H1 (cell line): ENCODE measurements at regions not wholly inside any gene's neighbourhood (a gene's known extent, or its start where the extent isn't known, plus 50 kb on each side); places are given as distances from the start of the nearest gene placed in this dataset.

Experiments
- CTCF ChIA-PET: fragments of 300-600 bp; sonication (Branson Sonifier 250); formaldehyde crosslinking; loops from one replicate; lab custom pipeline; 2021; ENCODE audit not compliant: partially characterized antibody; lab: Charles Lee
- POLR2A ChIA-PET: fragments of 300-600 bp; sonication (Branson Sonifier 250); formaldehyde crosslinking; loops from one replicate; lab custom pipeline; 2021; ENCODE audit warnings: inconsistent platforms; ENCODE audit not compliant: partially characterized antibody; lab: Charles Lee
- DNase-seq, 2 experiments: peaks; one replicate each; pipeline versions ENCODE4 v3.0.0 to v3.0.0-alpha.2; 2010 to 2022; ENCODE audit warnings: low spot score in 2 of 2, low read depth in 1 of 2, mixed read lengths in 1 of 2
- FAIRE-seq: peaks from 2 replicates; lab custom pipeline; 2011; peaks lifted over from hg19 to GRCh38; lab: Jason Lieb, UNC
- H2AFZ ChIP-seq: 2 replicates; pipeline ENCODE4 v1.8.1; 2012; ENCODE audit warnings: low read length, inconsistent platforms
- H2AK5ac ChIP-seq: 2 replicates; pipeline ENCODE4 v1.6.1; 2013; ENCODE audit warnings: low read depth, low read length
- H2BK120ac ChIP-seq: replicated peaks from 2 replicates; pipeline ENCODE3; 2013; ENCODE audit warnings: low read depth, low read length, inconsistent platforms
- H2BK12ac ChIP-seq: 2 replicates; pipeline ENCODE4 v1.6.1; 2013; ENCODE audit warnings: low read depth, low read length
- H2BK15ac ChIP-seq: 2 replicates; pipeline ENCODE4 v1.6.1; 2013; ENCODE audit warnings: low read length
- H2BK20ac ChIP-seq: 2 replicates; pipeline ENCODE4 v1.6.1; 2013; ENCODE audit warnings: low read length
- H2BK5ac ChIP-seq: 2 replicates; pipeline ENCODE4 v1.6.1; 2013; ENCODE audit warnings: low read depth, low read length
- H3K14ac ChIP-seq: 2 replicates; pipeline ENCODE4 v1.6.1; 2013; ENCODE audit warnings: inconsistent platforms; ENCODE audit not compliant: insufficient read length
- H3K18ac ChIP-seq: 2 replicates; pipeline ENCODE4 v1.6.1; 2013; ENCODE audit warnings: low read length; ENCODE audit errors: extremely low read depth
- H3K23ac ChIP-seq: 2 replicates; pipeline ENCODE4 v1.6.1; 2013; ENCODE audit warnings: inconsistent platforms; ENCODE audit not compliant: insufficient read length
- H3K23me2 ChIP-seq: 2 replicates; pipeline ENCODE4 v1.6.1; 2013; ENCODE audit warnings: low read depth, low read length
- H3K27ac ChIP-seq: 2 replicates; pipeline ENCODE4 v1.6.1; 2011; ENCODE audit warnings: low read depth, low read length, inconsistent platforms
- H3K27me3 ChIP-seq, 4 experiments: replicated peaks in 1 of 4; 1 replicate in 1 of 4; 2 replicates in 3 of 4; pipeline versions ENCODE4 v1.6.1 to v1.8.1; 2011 to 2013; ENCODE audit warnings: low read length in 3 of 4, mild to moderate bottlenecking in 3 of 4, inconsistent platforms in 2 of 4, mixed read lengths in 2 of 4, moderate library complexity in 1 of 4; ENCODE audit not compliant: control insufficient read depth in 3 of 4, insufficient read depth in 3 of 4; ENCODE audit errors: extremely low read depth in 1 of 4
- H3K36me3 ChIP-seq, 4 experiments: 2 replicates each; pipeline versions ENCODE4 v1.6.1 to v1.8.1; 2011 to 2013; ENCODE audit warnings: mild to moderate bottlenecking in 4 of 4, low read length in 3 of 4, moderate library complexity in 2 of 4, control low read depth in 1 of 4, inconsistent platforms in 1 of 4; ENCODE audit not compliant: insufficient read depth in 4 of 4, control insufficient read depth in 2 of 4
- H3K4ac ChIP-seq: replicated peaks from 2 replicates; pipeline ENCODE3; 2013; ENCODE audit warnings: low read length, low read depth, mixed read lengths, inconsistent platforms; ENCODE audit not compliant: insufficient read length
- H3K4me1 ChIP-seq, 4 experiments: replicated peaks in 1 of 4; 1 replicate in 1 of 4; 2 replicates in 3 of 4; pipeline versions ENCODE4 v1.6.1 to v1.8.1; 2011 to 2013; ENCODE audit warnings: low read length in 3 of 4, inconsistent platforms in 2 of 4, mixed read lengths in 1 of 4; ENCODE audit not compliant: insufficient read depth in 4 of 4, control insufficient read depth in 3 of 4
- H3K4me2 ChIP-seq, 2 experiments: 2 replicates each; pipeline versions ENCODE4 v1.6.1 to v1.8.1; 2011 to 2013; ENCODE audit warnings: low read depth in 2 of 2, low read length in 2 of 2, control low read depth in 1 of 2, inconsistent platforms in 1 of 2, mild to moderate bottlenecking in 1 of 2; ENCODE audit not compliant: insufficient read depth in 1 of 2
- H3K4me3 ChIP-seq, 4 experiments: fragments of 200-600, 300-600 bp in 1 of 4; sonication (generic), shearing (Covaris generic), sonication (Bioruptor Twin) in 1 of 4; 2 replicates each; pipeline versions ENCODE4 v1.5.1 to v1.8.1; 2011 to 2016; ENCODE audit warnings: low read length in 4 of 4, low read depth in 3 of 4, control low read depth in 2 of 4, inconsistent platforms in 2 of 4, mild to moderate bottlenecking in 2 of 4, mixed read lengths in 1 of 4, moderate library complexity in 1 of 4; ENCODE audit not compliant: insufficient read depth in 2 of 4; ENCODE audit errors: extremely low read depth in 1 of 4
- H3K56ac ChIP-seq: replicated peaks from 2 replicates; pipeline ENCODE3; 2013; ENCODE audit warnings: low read depth, mild to moderate bottlenecking, mixed read lengths, low read length, inconsistent platforms; ENCODE audit not compliant: insufficient read length
- H3K79me1 ChIP-seq: 2 replicates; pipeline ENCODE4 v1.6.1; 2013; ENCODE audit warnings: low read depth, low read length, control low read depth
- H3K79me2 ChIP-seq, 2 experiments: 2 replicates each; pipeline versions ENCODE4 v1.6.1 to v1.8.1; 2012 to 2013; ENCODE audit warnings: low read length in 2 of 2, mild to moderate bottlenecking in 2 of 2, inconsistent platforms in 1 of 2; ENCODE audit not compliant: insufficient read depth in 2 of 2, control insufficient read depth in 1 of 2
- H3K9ac ChIP-seq, 4 experiments: replicated peaks in 1 of 4; 1 replicate in 1 of 4; 2 replicates in 3 of 4; pipeline versions ENCODE4 v1.6.1 to v1.8.1; 2011 to 2013; ENCODE audit warnings: low read depth in 3 of 4, low read length in 3 of 4, control low read depth in 2 of 4, mild to moderate bottlenecking in 2 of 4, moderate library complexity in 2 of 4, inconsistent platforms in 1 of 4; ENCODE audit errors: extremely low read depth in 1 of 4
- H3K9me3 ChIP-seq, 2 experiments: 2 replicates each; pipeline versions ENCODE4 v1.6.1 to v1.8.1; 2012 to 2013; ENCODE audit warnings: mild to moderate bottlenecking in 2 of 2, moderate library complexity in 2 of 2, control low read depth in 1 of 2, inconsistent platforms in 1 of 2, low read depth in 1 of 2, low read length in 1 of 2, mixed read lengths in 1 of 2; ENCODE audit not compliant: insufficient read depth in 2 of 2
- H4K20me1 ChIP-seq, 2 experiments: replicated peaks in 1 of 2; 2 replicates each; pipeline versions ENCODE3 to v1.8.1; 2011 to 2013; ENCODE audit warnings: inconsistent platforms in 2 of 2, low read length in 2 of 2, mild to moderate bottlenecking in 1 of 2; ENCODE audit not compliant: insufficient read depth in 2 of 2, control insufficient read depth in 1 of 2
- H4K5ac ChIP-seq: 2 replicates; pipeline ENCODE4 v1.6.1; 2013; ENCODE audit warnings: low read length, low read depth, mixed read lengths, inconsistent platforms; ENCODE audit not compliant: insufficient read length
- H4K8ac ChIP-seq: 2 replicates; pipeline ENCODE4 v1.8.0; 2013; ENCODE audit warnings: mild to moderate bottlenecking, moderate library complexity, low read length, inconsistent platforms; ENCODE audit not compliant: insufficient read depth; ENCODE audit errors: extremely low read depth
- H4K91ac ChIP-seq: replicated peaks from 2 replicates; pipeline ENCODE3; 2013; ENCODE audit warnings: low read length, mixed read lengths, inconsistent platforms; ENCODE audit not compliant: insufficient read length
- GTF2F1 ChIP-seq: IDR thresholded peaks from 2 replicates; pipeline ENCODE4 v1.6.1; 2012; ENCODE audit warnings: low read depth, low read length, improper control_type of control experiment, borderline replicate concordance
- HDAC2 ChIP-seq, 2 experiments: fragments of 300-600 bp in 1 of 2; sonication (generic) in 1 of 2; IDR thresholded peaks; 2 replicates each; pipeline ENCODE4 v1.6.1; 2011 to 2012; ENCODE audit warnings: low read depth in 2 of 2, low read length in 2 of 2, mild to moderate bottlenecking in 2 of 2, moderate library complexity in 2 of 2, borderline replicate concordance in 1 of 2, inconsistent platforms in 1 of 2
- RNF2 ChIP-seq: fragments of 200-900, 300-1000 bp; sonication (generic); IDR thresholded peaks from 2 replicates; pipeline ENCODE4 v1.7.1; 2016; ENCODE audit warnings: borderline replicate concordance, low read depth, mild to moderate bottlenecking, antibody characterized with exemption, low read length; ENCODE audit not compliant: poor library complexity, severe bottlenecking; ENCODE audit errors: missing control alignments
- SRF ChIP-seq: IDR thresholded peaks from 2 replicates; pipeline ENCODE4 v1.6.1; 2011; ENCODE audit warnings: mild to moderate bottlenecking, low read depth, low read length, moderate library complexity
- WGBS, 2 experiments: shearing (Covaris generic) in 1 of 2; methylation state at CpG; one replicate each; pipeline versions ENCODE4 v1.1.6 to v1.1.7; 2013 to 2015; ENCODE audit warnings: low lambda C conversion rate in 2 of 2, mixed read lengths in 2 of 2, inconsistent platforms in 1 of 2, low coverage in 1 of 2, missing lambda C conversion rate in 1 of 2; ENCODE audit not compliant: insufficient replicate concordance in 2 of 2, insufficient coverage in 1 of 2, insufficient read length in 1 of 2; ENCODE audit errors: extremely low coverage in 1 of 2, missing lambda C conversion rate in 1 of 2; 5-methylcytosine and 5-hydroxymethylcytosine counted together
- TF ChIP-seq, protein P1 (sequence below): IDR thresholded peaks from 2 replicates; pipeline ENCODE4 v1.6.1; 2012; ENCODE audit warnings: inconsistent platforms
- TF ChIP-seq, protein P2 (sequence below): IDR thresholded peaks from 2 replicates; pipeline ENCODE4 v1.6.1; 2012; ENCODE audit warnings: inconsistent platforms

DNA sequence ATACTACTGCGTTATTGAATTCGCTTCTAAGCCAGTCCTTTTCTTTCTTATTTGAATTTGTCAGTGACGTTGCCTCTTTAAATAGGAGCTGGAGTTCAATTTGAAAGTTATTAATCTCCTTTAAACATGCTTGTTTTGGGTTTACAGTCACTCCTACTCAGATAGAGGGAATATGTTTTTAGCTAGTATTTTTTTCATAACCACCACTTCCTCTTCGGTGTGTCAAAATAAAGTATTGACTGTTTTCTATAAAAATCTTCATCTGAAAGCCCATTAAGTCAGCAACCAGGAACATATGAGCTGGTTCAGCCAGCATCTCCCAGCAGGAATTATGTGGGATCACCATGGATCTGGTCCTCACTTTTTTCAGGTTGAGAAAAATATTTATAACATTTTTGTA, 772.9 kb downstream of the DIPK2A start:
- Histone ChIP-seq H2AFZ (peak overlapping the region; percentile 9; the same call in 1 of the 2 replicates), H4K20me1 (no peaks in the 10 kb centered on the region), H3K9me3 (no peaks in the 10 kb centered on the region), H3K23me2 (no peaks in the 10 kb centered on the region), H3K79me2 (no peaks in the 10 kb centered on the region), H3K27me3 (no peaks in the 10 kb centered on the region), H3K4me2 (no peak overlapping the region), H4K8ac (no peak overlapping the region), H2BK20ac (no peak overlapping the region), H3K56ac (no peak overlapping the region), H3K23ac (no peak overlapping the region), H3K27ac (no peak overlapping the region), H4K91ac (no peak overlapping the region), H3K4me3 (no peak overlapping the region), H3K18ac (no peak overlapping the region), H2BK5ac (no peak overlapping the region), H2BK12ac (no peak overlapping the region), H3K9ac (no peak overlapping the region), H3K36me3 (no peaks in the 10 kb centered on the region), H3K4me1 (no peaks in the 10 kb centered on the region), H3K14ac (no peak overlapping the region), H2BK120ac (no peak overlapping the region), H3K4ac (no peak overlapping the region), H4K5ac (no peak overlapping the region), H2AK5ac (no peak overlapping the region), H2BK15ac (no peak overlapping the region), H3K79me1 (no peaks in the 10 kb centered on the region)
- TF ChIP-seq, protein P1, sequence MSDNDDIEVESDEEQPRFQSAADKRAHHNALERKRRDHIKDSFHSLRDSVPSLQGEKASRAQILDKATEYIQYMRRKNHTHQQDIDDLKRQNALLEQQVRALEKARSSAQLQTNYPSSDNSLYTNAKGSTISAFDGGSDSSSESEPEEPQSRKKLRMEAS: no peak
- TF ChIP-seq SRF: no peak
- TF ChIP-seq HDAC2 (IDR thresholded peaks at IDR 0.05; ENCODE audit: borderline replicate concordance in 1 of 2, low read depth in 2 of 2, low read length in 2 of 2): no peak
- TF ChIP-seq, protein P2, sequence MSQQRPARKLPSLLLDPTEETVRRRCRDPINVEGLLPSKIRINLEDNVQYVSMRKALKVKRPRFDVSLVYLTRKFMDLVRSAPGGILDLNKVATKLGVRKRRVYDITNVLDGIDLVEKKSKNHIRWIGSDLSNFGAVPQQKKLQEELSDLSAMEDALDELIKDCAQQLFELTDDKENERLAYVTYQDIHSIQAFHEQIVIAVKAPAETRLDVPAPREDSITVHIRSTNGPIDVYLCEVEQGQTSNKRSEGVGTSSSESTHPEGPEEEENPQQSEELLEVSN: no peak
- no peak for TF ChIP-seq RNF2
- TF ChIP-seq GTF2F1: no peak
- DNase-seq: no peak
- ChIA-PET POLR2A (no interaction called here), CTCF (no interaction called here)
- no peak for FAIRE-seq
- WGBS, 2 experiments: 85% methylated on average over 4 of the region's 4 CpGs; no CpG with 5 or more reads in 1 of the 2 experiments
